ENCODE measurements at regions not wholly inside any gene's neighbourhood (a gene's known extent, or its start where the extent isn't known, plus 50 kb on each side); places are given as distances from the start of the nearest gene placed in this dataset.

DNA sequence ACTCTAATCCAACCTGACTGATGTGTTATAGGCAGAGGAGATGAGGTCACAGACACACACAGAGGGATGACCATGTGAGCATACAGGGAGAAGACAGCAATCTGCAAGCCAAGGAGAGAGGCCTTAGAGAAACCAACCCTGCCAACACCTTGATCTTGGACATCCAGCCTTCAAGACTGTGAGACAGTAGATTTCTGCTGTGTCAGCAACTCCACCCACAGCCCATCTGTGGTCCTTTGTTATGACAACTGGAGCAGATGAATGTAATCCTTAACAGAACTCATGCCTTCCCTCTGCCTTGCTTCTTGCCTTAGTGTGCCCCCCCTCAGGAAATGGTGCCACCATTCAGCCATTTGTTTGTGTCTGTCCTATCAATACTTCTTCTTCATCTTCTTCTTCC is 107.4 kb downstream of the NXNL2 start:
- TF ChIP-seq POLR2A (IDR thresholded peaks at IDR 0.05; ENCODE audit: low read depth, low read length) (no peak), POLR2AphosphoS5 (IDR thresholded peaks at IDR 0.05; ENCODE audit: insufficient read depth, low read depth, low read length) (no peak), EZH2 (IDR thresholded peaks at IDR 0.05; ENCODE audit: borderline replicate concordance, low read depth, low read length, severe bottlenecking) (no peak), JUN (IDR thresholded peaks at IDR 0.05; ENCODE audit: borderline replicate concordance, insufficient read depth, insufficient read length, low read depth) (no peak), GATA2 (IDR thresholded peaks at IDR 0.05; ENCODE audit: insufficient read depth, insufficient read length, low read depth, low read length) (no peak)
- TF ChIP-seq, protein P1, sequence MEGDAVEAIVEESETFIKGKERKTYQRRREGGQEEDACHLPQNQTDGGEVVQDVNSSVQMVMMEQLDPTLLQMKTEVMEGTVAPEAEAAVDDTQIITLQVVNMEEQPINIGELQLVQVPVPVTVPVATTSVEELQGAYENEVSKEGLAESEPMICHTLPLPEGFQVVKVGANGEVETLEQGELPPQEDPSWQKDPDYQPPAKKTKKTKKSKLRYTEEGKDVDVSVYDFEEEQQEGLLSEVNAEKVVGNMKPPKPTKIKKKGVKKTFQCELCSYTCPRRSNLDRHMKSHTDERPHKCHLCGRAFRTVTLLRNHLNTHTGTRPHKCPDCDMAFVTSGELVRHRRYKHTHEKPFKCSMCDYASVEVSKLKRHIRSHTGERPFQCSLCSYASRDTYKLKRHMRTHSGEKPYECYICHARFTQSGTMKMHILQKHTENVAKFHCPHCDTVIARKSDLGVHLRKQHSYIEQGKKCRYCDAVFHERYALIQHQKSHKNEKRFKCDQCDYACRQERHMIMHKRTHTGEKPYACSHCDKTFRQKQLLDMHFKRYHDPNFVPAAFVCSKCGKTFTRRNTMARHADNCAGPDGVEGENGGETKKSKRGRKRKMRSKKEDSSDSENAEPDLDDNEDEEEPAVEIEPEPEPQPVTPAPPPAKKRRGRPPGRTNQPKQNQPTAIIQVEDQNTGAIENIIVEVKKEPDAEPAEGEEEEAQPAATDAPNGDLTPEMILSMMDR (IDR thresholded peaks at IDR 0.05; ENCODE audit: extremely low read depth in 1 of 2, insufficient read depth in 1 of 2, low read depth in 1 of 2, low read length in 2 of 2), result no peak
- TF ChIP-seq, protein P2, sequence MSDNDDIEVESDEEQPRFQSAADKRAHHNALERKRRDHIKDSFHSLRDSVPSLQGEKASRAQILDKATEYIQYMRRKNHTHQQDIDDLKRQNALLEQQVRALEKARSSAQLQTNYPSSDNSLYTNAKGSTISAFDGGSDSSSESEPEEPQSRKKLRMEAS (IDR thresholded peaks at IDR 0.05; ENCODE audit: insufficient read depth, insufficient read length), result no peak

Measured in endothelial cell of umbilical vein (primary cell).